Esophagus squamous epithelium (tissue), 4 donors: ENCODE measurements at regions not wholly inside any gene's neighbourhood (a gene's known extent, or its start where the extent isn't known, plus 50 kb on each side); places are given as distances from the start of the nearest gene placed in this dataset.

ENCODE experiments used
- CTCF ChIP-seq, 6 experiments: fragments of 450-650 bp in 4 of 6; fragments of 200-600 bp in 2 of 6; sonication (generic) in 2 of 6; IDR thresholded peaks; one replicate each; pipeline ENCODE4 v1.5.1; 2016 to 2019; ENCODE audit warnings: antibody characterized with exemption in 6 of 6, mild to moderate bottlenecking in 4 of 6, moderate library complexity in 4 of 6
- POLR2A ChIP-seq, 4 donors: fragments of 450-650 bp; IDR thresholded peaks; one replicate each; pipeline ENCODE4 v1.6.1; 2017; ENCODE audit warnings: antibody characterized with exemption in 4 of 4, mild to moderate bottlenecking in 4 of 4, moderate library complexity in 3 of 4

GRCh38 chr1:244217711-244218110 is 166.6 kb downstream of the ZBTB18 start:
- no peak for TF ChIP-seq POLR2A (IDR thresholded peaks at IDR 0.05)
- no peak for TF ChIP-seq CTCF (IDR thresholded peaks at IDR 0.05)
